ENCODE measurements at regions not wholly inside any gene's neighbourhood (a gene's known extent, or its start where the extent isn't known, plus 50 kb on each side); places are given as distances from the start of the nearest gene placed in this dataset.

DNA sequence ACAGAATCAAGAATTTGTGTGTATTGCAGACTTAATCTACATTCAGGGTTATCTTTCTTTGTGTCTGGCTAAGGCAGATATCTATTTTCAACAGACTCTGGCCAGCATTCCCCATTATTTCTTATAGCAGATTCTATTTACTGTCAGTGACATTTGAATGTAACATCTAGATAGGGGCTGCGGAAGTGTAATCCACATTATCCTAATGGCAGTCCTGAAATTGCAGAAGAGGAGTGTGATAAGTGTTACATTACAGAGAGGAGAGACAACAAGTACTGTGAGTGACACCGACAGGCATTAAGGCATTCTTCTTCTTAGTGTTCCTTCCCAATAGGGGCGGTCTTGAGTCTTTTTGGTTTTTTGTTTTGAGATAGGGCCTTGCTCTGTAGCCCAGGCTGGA is 598.2 kb upstream of the NXPH2 start:
- TF ChIP-seq, protein P1, sequence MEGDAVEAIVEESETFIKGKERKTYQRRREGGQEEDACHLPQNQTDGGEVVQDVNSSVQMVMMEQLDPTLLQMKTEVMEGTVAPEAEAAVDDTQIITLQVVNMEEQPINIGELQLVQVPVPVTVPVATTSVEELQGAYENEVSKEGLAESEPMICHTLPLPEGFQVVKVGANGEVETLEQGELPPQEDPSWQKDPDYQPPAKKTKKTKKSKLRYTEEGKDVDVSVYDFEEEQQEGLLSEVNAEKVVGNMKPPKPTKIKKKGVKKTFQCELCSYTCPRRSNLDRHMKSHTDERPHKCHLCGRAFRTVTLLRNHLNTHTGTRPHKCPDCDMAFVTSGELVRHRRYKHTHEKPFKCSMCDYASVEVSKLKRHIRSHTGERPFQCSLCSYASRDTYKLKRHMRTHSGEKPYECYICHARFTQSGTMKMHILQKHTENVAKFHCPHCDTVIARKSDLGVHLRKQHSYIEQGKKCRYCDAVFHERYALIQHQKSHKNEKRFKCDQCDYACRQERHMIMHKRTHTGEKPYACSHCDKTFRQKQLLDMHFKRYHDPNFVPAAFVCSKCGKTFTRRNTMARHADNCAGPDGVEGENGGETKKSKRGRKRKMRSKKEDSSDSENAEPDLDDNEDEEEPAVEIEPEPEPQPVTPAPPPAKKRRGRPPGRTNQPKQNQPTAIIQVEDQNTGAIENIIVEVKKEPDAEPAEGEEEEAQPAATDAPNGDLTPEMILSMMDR (IDR thresholded peaks at IDR 0.05): no peak
- no peak for TF ChIP-seq EZH2 (IDR thresholded peaks at IDR 0.05; ENCODE audit: borderline replicate concordance, insufficient read depth, low read depth, low read length, poor library complexity, severe bottlenecking)

All from B cell (primary cell).